ENCODE measurements at regions not wholly inside any gene's neighbourhood (a gene's known extent, or its start where the extent isn't known, plus 50 kb on each side); places are given as distances from the start of the nearest gene placed in this dataset.

DNA sequence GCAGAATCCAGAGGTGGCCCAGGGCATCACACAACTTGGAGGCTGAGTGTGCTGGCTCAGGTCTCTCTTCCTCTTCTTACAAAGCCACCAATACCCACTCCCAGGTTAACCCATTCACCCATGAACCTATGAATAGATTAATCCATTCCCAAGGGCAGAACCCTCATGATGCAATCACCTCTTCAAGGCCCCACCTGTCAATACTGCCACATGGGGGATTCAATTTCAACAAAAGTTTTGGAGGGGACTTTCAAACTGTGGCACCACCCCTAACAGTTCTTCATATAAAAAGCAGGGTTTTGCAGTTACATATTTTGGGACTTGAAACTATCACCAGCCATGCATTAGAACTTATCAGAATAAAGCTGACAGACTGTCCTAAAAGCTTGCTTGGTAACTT, 193.6 kb upstream of the RNF32 start:
- Histone ChIP-seq H3K9me3 (ENCODE audit: control insufficient read depth, insufficient read depth, low read depth, low read length) (peaks cover 5% of the 10 kb centered on the region; the same call in 1 of the 2 replicates), H3K36me3 (ENCODE audit: control insufficient read depth, insufficient read depth, low read length) (no peaks in the 10 kb centered on the region), H3K27ac (ENCODE audit: low read depth, low read length) (no peak overlapping the region), H3K4me3 (ENCODE audit: low read depth, low read length) (no peak overlapping the region), H3K4me1 (ENCODE audit: control insufficient read depth, insufficient read depth, low read length) (no peaks in the 10 kb centered on the region), H3K9ac (ENCODE audit: low read length) (no peak overlapping the region), H3K27me3 (ENCODE audit: control insufficient read depth, insufficient read depth, low read length) (no peaks in the 10 kb centered on the region)

DNA sequence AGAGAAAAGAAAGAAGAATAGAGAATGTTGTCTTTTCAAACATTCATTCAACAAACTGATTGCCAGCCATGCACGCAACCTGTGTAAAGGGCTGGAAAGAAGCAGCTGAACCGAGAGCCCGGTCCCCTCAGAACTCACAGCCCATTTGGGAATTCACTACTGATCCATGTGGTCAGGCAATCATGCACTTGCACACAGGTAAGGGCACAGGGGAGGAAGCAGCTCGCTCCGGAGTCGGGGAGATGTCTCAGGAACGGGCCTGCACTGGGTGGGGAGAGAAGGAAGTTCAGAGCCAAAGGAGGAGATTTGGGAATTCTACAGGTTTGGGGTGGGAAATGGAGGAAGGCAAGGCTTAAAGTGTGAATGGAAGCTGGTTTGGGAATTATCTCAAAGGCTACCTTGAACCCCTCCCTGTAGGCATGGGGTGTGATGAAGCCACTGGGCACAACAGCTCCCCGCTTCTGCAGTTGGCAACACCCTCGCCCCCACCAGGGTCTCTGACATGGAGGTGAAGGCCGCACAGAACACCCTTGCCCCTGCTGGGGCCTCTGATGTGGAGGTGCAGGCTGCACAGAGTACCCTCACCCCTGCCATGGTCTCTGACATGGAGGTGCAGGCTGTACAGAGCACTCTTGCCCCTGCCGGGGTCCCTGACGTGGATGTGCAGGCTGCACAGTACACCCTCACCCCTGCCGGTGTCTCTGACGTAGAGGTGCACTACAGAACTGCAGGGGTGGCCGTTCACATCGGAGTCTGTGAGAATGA, 194.4 kb upstream of the RNF32 start:
- H3K4me3 ChIP-seq (ENCODE audit: low read depth, low read length) = no peak overlapping the region

DNA sequence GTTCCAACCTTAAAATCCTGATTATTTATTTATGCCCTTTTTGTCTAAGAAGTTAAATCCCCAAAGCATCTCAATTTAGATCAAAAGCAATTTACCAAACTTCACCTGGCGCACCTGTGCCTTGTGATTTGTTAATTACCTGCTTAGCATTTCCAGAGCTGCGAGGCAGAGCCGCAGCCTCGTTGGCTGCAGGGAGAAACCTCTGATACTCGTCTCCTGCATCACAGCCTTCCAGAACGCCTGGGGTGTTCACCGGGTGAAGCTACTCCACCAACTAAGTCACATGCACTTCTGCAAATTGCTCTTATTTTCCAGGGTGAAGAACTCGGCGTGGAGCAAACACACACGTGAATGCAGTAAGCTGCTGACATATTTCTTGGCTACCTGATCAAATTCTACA, 198.1 kb upstream of the RNF32 start:
- Histone ChIP-seq H3K4me1 (ENCODE audit: control insufficient read depth, insufficient read depth, low read length) (no peaks in the 10 kb centered on the region), H3K27me3 (ENCODE audit: control insufficient read depth, insufficient read depth, low read length) (no peaks in the 10 kb centered on the region), H3K27ac (ENCODE audit: low read depth, low read length) (no peak overlapping the region), H3K4me3 (ENCODE audit: low read depth, low read length) (no peak overlapping the region), H3K9ac (ENCODE audit: low read length) (no peak overlapping the region), H3K9me3 (ENCODE audit: control insufficient read depth, insufficient read depth, low read depth, low read length) (no peaks in the 10 kb centered on the region), H3K36me3 (ENCODE audit: control insufficient read depth, insufficient read depth, low read length) (no peaks in the 10 kb centered on the region)

More for the DNA sequence above, 194.4 kb upstream of the RNF32 start:
- no peak overlapping the region for H3K9ac ChIP-seq (ENCODE audit: low read length)
- H3K4me1 ChIP-seq (ENCODE audit: control insufficient read depth, insufficient read depth, low read length) = no peaks in the 10 kb centered on the region
- peaks cover 5% of the 10 kb centered on the region; the same call in 1 of the 2 replicates for H3K9me3 ChIP-seq (ENCODE audit: control insufficient read depth, insufficient read depth, low read depth, low read length)
- H3K27ac ChIP-seq (ENCODE audit: low read depth, low read length) = no peak overlapping the region
- H3K27me3 ChIP-seq (ENCODE audit: control insufficient read depth, insufficient read depth, low read length) = no peaks in the 10 kb centered on the region
- no peaks in the 10 kb centered on the region for H3K36me3 ChIP-seq (ENCODE audit: control insufficient read depth, insufficient read depth, low read length)

DNA sequence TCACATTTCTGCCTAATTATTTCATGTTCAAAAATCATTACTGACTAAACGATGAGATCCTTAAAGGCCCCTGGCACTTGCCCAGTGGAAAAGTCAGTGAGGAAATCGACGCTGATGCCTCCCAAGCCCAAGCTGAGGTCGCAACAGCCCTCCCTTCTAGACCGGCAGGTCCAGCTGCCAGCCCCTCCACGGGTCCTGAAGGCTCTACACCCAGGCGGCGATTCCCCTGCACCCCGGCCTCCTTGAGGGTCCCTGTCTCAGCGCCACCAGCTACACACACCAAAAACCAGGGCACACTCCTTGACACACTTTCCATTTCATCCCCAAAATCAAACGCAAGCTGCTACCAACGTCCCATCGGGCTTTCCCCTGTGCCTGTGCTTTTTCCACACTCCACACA, 200.1 kb upstream of the RNF32 start:
- H3K27ac ChIP-seq (ENCODE audit: low read depth, low read length) = no peak overlapping the region
- no peak overlapping the region for H3K4me3 ChIP-seq (ENCODE audit: low read depth, low read length)
- H3K27me3 ChIP-seq (ENCODE audit: control insufficient read depth, insufficient read depth, low read length) = no peaks in the 10 kb centered on the region
- no peaks in the 10 kb centered on the region for H3K9me3 ChIP-seq (ENCODE audit: control insufficient read depth, insufficient read depth, low read depth, low read length)
- no peaks in the 10 kb centered on the region for H3K4me1 ChIP-seq (ENCODE audit: control insufficient read depth, insufficient read depth, low read length)
- H3K9ac ChIP-seq (ENCODE audit: low read length) = no peak overlapping the region
- H3K36me3 ChIP-seq (ENCODE audit: control insufficient read depth, insufficient read depth, low read length) = no peaks in the 10 kb centered on the region

DNA sequence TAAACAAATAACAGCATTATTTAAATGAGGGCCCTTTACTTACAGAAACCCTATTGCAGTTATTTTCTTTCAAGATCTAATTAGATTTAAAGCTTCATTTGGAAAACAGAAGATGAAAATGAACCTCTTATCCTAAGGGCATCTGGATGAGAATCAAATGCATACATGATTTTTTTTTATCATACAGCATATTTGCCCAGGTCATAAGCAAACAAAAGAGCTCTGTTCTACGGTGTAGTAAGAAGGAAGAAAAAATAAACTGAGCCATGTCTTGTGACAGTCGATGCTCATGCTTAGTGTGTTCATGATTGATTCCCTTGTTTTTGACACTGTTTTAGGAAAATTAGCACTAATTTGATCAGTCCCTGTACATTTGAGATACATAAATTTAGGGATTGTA, 202.6 kb upstream of the RNF32 start:
- H3K27me3 ChIP-seq (ENCODE audit: control insufficient read depth, insufficient read depth, low read length) = no peaks in the 10 kb centered on the region
- no peaks in the 10 kb centered on the region for H3K4me1 ChIP-seq (ENCODE audit: control insufficient read depth, insufficient read depth, low read length)
- no peaks in the 10 kb centered on the region for H3K9me3 ChIP-seq (ENCODE audit: control insufficient read depth, insufficient read depth, low read depth, low read length)
- H3K9ac ChIP-seq (ENCODE audit: low read length) = no peak overlapping the region
- H3K4me3 ChIP-seq (ENCODE audit: low read depth, low read length) = no peak overlapping the region
- no peaks in the 10 kb centered on the region for H3K36me3 ChIP-seq (ENCODE audit: control insufficient read depth, insufficient read depth, low read length)
- no peak overlapping the region for H3K27ac ChIP-seq (ENCODE audit: low read depth, low read length)

DNA sequence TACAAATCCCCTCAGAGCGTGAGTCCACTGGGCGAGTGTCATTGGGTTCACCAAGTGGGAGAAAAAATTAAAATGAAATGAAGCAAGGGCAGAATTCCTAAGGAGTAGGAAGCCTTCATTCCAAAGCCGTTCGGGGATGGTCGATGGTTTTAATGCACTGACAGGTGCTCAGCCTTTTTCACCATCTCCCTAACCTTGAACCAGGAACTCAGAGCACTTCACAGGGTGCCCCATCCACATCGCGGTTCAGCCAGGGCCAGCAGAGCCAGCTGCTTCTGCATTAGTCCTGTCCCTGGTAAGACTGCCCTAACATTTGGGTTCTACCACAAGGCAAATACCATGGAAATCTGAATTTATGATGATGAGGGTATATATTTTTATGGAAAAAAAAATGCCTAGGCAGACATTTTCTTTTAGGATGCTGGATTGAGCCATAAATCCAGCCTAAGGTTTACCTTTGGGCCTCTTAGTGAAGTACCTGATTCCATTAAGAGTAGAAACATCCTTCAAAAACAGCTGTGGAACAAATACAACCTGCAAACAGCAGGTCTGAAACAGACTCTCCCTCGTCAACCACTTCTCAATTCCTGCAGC, 203.5 kb upstream of the RNF32 start:
- Histone ChIP-seq H3K27ac (ENCODE audit: low read depth, low read length) (no peak overlapping the region), H3K4me3 (ENCODE audit: low read depth, low read length) (no peak overlapping the region), H3K9ac (ENCODE audit: low read length) (no peak overlapping the region), H3K27me3 (ENCODE audit: control insufficient read depth, insufficient read depth, low read length) (no peaks in the 10 kb centered on the region), H3K9me3 (ENCODE audit: control insufficient read depth, insufficient read depth, low read depth, low read length) (no peaks in the 10 kb centered on the region), H3K4me1 (ENCODE audit: control insufficient read depth, insufficient read depth, low read length) (no peaks in the 10 kb centered on the region), H3K36me3 (ENCODE audit: control insufficient read depth, insufficient read depth, low read length) (no peaks in the 10 kb centered on the region)

DNA sequence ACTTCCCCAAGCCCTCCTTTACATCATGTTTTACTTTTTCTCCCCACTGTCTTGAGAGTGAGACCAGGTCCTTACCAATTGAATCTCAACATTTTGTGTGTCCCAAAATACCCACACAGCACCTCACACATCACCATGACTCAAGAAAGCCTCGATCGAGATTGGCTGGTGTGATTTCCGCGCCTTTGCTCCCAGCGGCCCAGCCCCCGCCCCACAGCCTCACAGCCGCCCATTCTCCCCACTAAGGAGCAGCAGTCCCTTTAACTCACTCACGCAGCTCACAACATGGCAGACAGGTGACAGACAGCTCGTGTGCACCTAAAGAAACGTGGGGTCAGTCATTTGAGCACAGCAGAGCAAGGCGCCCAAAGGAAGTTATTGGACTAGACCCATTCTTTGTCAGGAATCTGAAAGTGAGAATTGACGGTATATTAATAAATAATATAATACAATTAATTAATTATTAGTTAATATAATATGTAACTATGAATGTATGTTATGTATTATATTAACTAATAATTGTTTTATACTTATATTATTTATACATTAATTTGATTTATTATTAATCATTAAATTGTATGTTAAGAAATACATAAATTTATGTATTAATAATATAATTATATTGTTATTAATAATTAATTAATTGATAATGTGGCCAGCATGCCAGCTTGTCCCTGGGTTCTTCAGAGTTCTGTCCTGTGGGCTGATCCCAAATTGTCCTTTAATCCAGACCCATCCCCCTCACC, 204.9 kb upstream of the RNF32 start:
- Histone ChIP-seq H3K4me1 (ENCODE audit: control insufficient read depth, insufficient read depth, low read length) (no peaks in the 10 kb centered on the region), H3K4me3 (ENCODE audit: low read depth, low read length) (no peak overlapping the region), H3K27ac (ENCODE audit: low read depth, low read length) (no peak overlapping the region), H3K36me3 (ENCODE audit: control insufficient read depth, insufficient read depth, low read length) (no peaks in the 10 kb centered on the region), H3K9ac (ENCODE audit: low read length) (no peak overlapping the region), H3K9me3 (ENCODE audit: control insufficient read depth, insufficient read depth, low read depth, low read length) (no peaks in the 10 kb centered on the region), H3K27me3 (ENCODE audit: control insufficient read depth, insufficient read depth, low read length) (no peaks in the 10 kb centered on the region)

DNA sequence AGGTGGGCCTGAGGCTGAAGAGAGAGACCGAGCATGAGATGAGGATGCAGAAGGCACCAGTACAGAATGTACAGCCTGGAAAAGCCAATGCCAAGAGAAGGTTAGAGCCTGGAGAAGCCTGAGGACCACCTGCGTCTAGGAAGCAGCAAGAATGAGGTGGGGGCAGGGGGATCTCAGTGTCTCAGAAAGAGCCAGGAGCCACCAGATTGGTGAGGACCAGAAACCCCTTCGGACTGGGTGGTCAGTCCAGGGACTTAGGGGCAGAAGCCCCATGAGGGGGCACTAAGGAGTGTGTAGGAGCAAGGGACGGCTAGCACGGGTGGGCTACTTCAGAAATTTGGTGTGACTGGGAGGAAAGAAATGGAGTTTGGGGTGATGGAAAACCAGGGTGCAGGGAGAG, 205.9 kb upstream of the RNF32 start:
- H3K36me3 ChIP-seq (ENCODE audit: control insufficient read depth, insufficient read depth, low read length) = no peaks in the 10 kb centered on the region
- H3K27me3 ChIP-seq (ENCODE audit: control insufficient read depth, insufficient read depth, low read length) = no peaks in the 10 kb centered on the region
- no peak overlapping the region for H3K9ac ChIP-seq (ENCODE audit: low read length)
- no peak overlapping the region for H3K4me3 ChIP-seq (ENCODE audit: low read depth, low read length)
- no peak overlapping the region for H3K27ac ChIP-seq (ENCODE audit: low read depth, low read length)
- no peaks in the 10 kb centered on the region for H3K9me3 ChIP-seq (ENCODE audit: control insufficient read depth, insufficient read depth, low read depth, low read length)
- H3K4me1 ChIP-seq (ENCODE audit: control insufficient read depth, insufficient read depth, low read length) = no peaks in the 10 kb centered on the region

DNA sequence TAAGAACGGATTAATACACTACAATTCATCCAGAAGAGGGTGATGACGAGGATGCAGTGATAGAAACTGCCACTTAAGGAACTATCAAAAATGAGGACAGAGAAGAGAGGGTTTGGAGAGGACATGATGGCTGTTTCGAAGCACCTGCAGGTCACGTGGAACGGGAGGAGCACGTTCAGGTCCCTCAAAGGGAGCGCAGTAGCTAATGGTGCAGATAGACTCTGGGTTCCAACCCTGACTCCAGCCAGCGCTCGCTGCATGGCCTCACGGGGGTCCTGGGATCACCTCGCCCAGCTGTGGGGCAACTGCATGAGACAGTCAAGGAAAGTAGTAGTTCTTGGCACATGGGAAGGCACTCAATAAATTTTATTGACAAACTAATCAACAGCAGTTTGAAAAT, 208.6 kb upstream of the RNF32 start:
- H3K9me3 ChIP-seq (ENCODE audit: control insufficient read depth, insufficient read depth, low read depth, low read length) = no peaks in the 10 kb centered on the region
- no peak overlapping the region for H3K4me3 ChIP-seq (ENCODE audit: low read depth, low read length)
- H3K9ac ChIP-seq (ENCODE audit: low read length) = no peak overlapping the region
- no peaks in the 10 kb centered on the region for H3K36me3 ChIP-seq (ENCODE audit: control insufficient read depth, insufficient read depth, low read length)
- H3K27me3 ChIP-seq (ENCODE audit: control insufficient read depth, insufficient read depth, low read length) = no peaks in the 10 kb centered on the region; the same call in 1 of the 2 replicates
- no peak overlapping the region for H3K27ac ChIP-seq (ENCODE audit: low read depth, low read length)
- no peaks in the 10 kb centered on the region for H3K4me1 ChIP-seq (ENCODE audit: control insufficient read depth, insufficient read depth, low read length)

DNA sequence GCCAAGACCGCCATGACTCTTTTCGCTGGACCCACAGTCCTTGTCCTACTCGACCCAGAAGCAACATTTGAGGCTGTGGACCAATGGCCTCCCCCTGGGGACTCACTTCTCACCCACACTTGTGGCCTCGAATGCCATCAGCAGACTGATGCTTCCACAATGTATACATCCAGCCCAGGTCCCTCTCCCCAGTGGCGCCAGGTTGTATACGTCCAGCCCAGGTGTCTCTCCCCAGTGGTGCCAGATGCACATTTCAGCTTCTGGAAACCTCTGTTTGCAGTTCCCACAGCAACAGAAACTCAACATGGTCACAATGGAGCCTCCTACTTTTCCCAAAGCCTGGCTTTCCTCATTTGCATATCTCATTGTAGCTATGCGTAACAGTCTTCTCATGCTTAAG, 210.5 kb upstream of the RNF32 start:
- Histone ChIP-seq H3K9me3 (ENCODE audit: control insufficient read depth, insufficient read depth, low read depth, low read length) (no peaks in the 10 kb centered on the region), H3K36me3 (ENCODE audit: control insufficient read depth, insufficient read depth, low read length) (no peaks in the 10 kb centered on the region), H3K9ac (ENCODE audit: low read length) (no peak overlapping the region), H3K4me1 (ENCODE audit: control insufficient read depth, insufficient read depth, low read length) (no peaks in the 10 kb centered on the region), H3K27me3 (ENCODE audit: control insufficient read depth, insufficient read depth, low read length) (no peaks in the 10 kb centered on the region; the same call in 1 of the 2 replicates), H3K4me3 (ENCODE audit: low read depth, low read length) (no peak overlapping the region), H3K27ac (ENCODE audit: low read depth, low read length) (no peak overlapping the region)

DNA sequence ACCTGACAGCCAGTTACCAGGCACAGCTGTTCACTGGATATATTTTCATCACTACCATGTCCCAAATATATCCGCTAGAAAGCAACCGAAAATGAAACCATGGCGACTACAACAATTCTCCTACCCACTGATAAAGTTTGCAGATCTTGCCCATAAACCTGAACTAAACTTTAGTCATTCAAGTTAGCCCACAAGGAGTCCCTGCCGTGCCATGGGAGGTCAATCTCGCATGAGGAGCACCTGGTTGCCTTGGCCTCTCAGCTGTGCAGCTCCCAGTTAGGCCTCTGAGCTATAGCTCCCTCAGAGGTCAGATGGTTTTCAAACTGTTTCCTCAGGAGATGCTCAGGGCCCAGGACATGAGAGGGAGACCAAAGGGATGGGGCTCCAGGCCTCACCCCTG, 211.1 kb upstream of the RNF32 start:
- Histone ChIP-seq H3K9ac (ENCODE audit: low read length) (no peak overlapping the region), H3K9me3 (ENCODE audit: control insufficient read depth, insufficient read depth, low read depth, low read length) (no peaks in the 10 kb centered on the region), H3K4me3 (ENCODE audit: low read depth, low read length) (no peak overlapping the region), H3K4me1 (ENCODE audit: control insufficient read depth, insufficient read depth, low read length) (no peaks in the 10 kb centered on the region), H3K27ac (ENCODE audit: low read depth, low read length) (no peak overlapping the region), H3K27me3 (ENCODE audit: control insufficient read depth, insufficient read depth, low read length) (no peaks in the 10 kb centered on the region; the same call in 1 of the 2 replicates), H3K36me3 (ENCODE audit: control insufficient read depth, insufficient read depth, low read length) (no peaks in the 10 kb centered on the region)

Measured in HUES6 (cell line).